Adrenal gland (tissue), 9 donors: ENCODE measurements at regions not wholly inside any gene's neighbourhood (a gene's known extent, or its start where the extent isn't known, plus 50 kb on each side); places are given as distances from the start of the nearest gene placed in this dataset.

Experiments
- DNase-seq, 7 donors: peaks; one replicate each; pipeline ENCODE4 v3.0.0-alpha.2; 2019 to 2020
- H3K27ac ChIP-seq, 5 donors: fragments of 200-600 bp; sonication (generic) in 4 of 5; 1 replicate in 3 of 5; 2 replicates in 2 of 5; pipeline versions ENCODE4 v1.5.1 to v1.8.0; 2016 to 2020; ENCODE audit warnings: mild to moderate bottlenecking in 1 of 5
- H3K27me3 ChIP-seq: fragments of 200-600 bp; 2 replicates; pipeline ENCODE4 v1.8.0; 2021
- H3K36me3 ChIP-seq, 2 donors: fragments of 200-600 bp; replicated peaks in 1 of 2; 1 replicate in 1 of 2; 2 replicates in 1 of 2; pipeline versions ENCODE4 v1.5.1 to v1.8.0; 2018 to 2022
- H3K4me1 ChIP-seq, 2 donors: fragments of 200-600 bp; replicated peaks in 1 of 2; 1 replicate in 1 of 2; 2 replicates in 1 of 2; pipeline versions ENCODE4 v1.5.1 to v1.8.0; 2018 to 2021
- H3K4me3 ChIP-seq, 4 donors: fragments of 200-600 bp; sonication (generic) in 3 of 4; one replicate each; pipeline ENCODE4 v1.5.1; 2016 to 2018
- H3K9me3 ChIP-seq, 3 donors: fragments of 200-600 bp; sonication (generic) in 1 of 3; replicated peaks in 1 of 3; 1 replicate in 2 of 3; 2 replicates in 1 of 3; pipeline versions ENCODE4 v1.5.1 to v1.8.0; 2016 to 2021
- POLR2A ChIP-seq, 2 donors: fragments of 450-650 bp; IDR thresholded peaks; one replicate each; pipeline ENCODE4 v1.6.1; 2017; ENCODE audit warnings: antibody characterized with exemption in 2 of 2, mild to moderate bottlenecking in 2 of 2, moderate library complexity in 1 of 2
- WGBS, 4 donors: extraction: QIAGEN DNeasy Blood & Tissue Kit in 2 of 4; methylation state at CpG; one replicate each; pipeline versions ENCODE4 v1.1.5 to v1.1.7; 2013 to 2017; 5-methylcytosine and 5-hydroxymethylcytosine counted together
- intact Hi-C, 2 donors: fragments of 100-400 bp; cut with DNase I; formaldehyde crosslinking; loops; one replicate each; pipeline versions ENCODE4 v1.14.1 to v1.15.0; 2022 to 2023
- TF ChIP-seq, protein P1 (sequence below), 6 experiments: fragments of 450-650 bp in 4 of 6; fragments of 200-600 bp in 2 of 6; sonication (generic) in 1 of 6; IDR thresholded peaks; 1 replicate in 5 of 6; 2 replicates in 1 of 6; pipeline versions ENCODE4 v1.5.1 to v1.8.0; 2016 to 2021; ENCODE audit warnings: antibody characterized with exemption in 6 of 6, mild to moderate bottlenecking in 2 of 6, moderate library complexity in 1 of 6
- donor health status: healthy with polysubstance abuse.
- donor health status: Bipolar disorder and iron deficiency.
- donor health status: DM: yes; HTN: yes; CAD: no.
- donor health status: DM: no; HTN: no; CAD: no.
- donor health status: DM: no; HTN: no; CAD: no.

DNA sequence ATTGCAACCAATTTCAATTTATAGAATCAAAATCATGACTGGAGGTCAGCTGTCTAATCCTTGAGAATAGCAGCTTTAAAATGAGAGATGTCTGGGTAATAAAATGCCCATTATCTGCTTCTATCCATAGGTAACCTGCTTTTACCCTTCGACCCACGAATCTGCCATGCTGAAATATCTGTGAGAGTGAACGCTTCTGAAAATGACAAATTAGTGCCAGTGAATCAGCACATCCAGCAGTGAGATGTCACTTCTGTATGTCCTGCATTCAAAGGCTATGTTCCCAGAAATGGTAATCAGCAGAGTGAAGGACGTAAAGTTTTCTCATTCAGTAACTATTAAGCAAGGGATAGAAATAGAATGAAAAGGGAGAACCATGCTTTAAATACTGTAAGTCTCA lies 532.4 kb upstream of the ITGA1 start:
- Histone ChIP-seq H3K27ac (no peak overlapping the region), H3K9me3 (no peaks in the 10 kb centered on the region), H3K36me3 (no peaks in the 10 kb centered on the region), H3K4me1 (no peaks in the 10 kb centered on the region), H3K27me3 (no peaks in the 10 kb centered on the region), H3K4me3 (no peak overlapping the region)
- intact Hi-C loops = no loop called here
- WGBS, 4 donors = 63 to 68% (median 66%) methylated on average over 4 of the region's 4 CpGs
- DNase-seq = no peak
- TF ChIP-seq POLR2A (IDR thresholded peaks at IDR 0.05) = no peak
- TF ChIP-seq, protein P1, sequence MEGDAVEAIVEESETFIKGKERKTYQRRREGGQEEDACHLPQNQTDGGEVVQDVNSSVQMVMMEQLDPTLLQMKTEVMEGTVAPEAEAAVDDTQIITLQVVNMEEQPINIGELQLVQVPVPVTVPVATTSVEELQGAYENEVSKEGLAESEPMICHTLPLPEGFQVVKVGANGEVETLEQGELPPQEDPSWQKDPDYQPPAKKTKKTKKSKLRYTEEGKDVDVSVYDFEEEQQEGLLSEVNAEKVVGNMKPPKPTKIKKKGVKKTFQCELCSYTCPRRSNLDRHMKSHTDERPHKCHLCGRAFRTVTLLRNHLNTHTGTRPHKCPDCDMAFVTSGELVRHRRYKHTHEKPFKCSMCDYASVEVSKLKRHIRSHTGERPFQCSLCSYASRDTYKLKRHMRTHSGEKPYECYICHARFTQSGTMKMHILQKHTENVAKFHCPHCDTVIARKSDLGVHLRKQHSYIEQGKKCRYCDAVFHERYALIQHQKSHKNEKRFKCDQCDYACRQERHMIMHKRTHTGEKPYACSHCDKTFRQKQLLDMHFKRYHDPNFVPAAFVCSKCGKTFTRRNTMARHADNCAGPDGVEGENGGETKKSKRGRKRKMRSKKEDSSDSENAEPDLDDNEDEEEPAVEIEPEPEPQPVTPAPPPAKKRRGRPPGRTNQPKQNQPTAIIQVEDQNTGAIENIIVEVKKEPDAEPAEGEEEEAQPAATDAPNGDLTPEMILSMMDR (IDR thresholded peaks at IDR 0.05) = no peak

DNA sequence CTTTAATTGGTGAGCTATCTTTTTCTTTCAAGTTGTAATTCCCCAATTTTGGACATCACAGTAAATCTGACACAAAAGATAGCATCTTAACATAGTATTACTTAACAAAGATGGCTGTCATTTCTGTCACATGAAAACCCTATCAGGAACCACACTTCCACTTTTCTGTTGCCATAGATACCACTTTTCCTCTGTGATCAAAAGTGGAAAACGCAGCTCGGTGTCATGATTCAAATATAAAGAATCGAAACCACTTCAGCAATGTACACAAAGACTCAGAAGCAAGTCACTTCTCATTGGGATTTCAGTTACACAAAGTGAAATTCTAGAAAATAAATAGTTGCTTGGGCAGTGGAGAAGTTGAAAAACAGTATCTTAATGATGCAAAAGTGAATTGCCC lies 524.9 kb upstream of the ITGA1 start:
- WGBS, 4 donors = 74 to 85% (median 81%) methylated on average over 3 of the region's 3 CpGs
- TF ChIP-seq, protein P1 (IDR thresholded peaks at IDR 0.05) = no peak
- TF ChIP-seq POLR2A (IDR thresholded peaks at IDR 0.05) = no peak
- Histone ChIP-seq H3K27ac (no peak overlapping the region), H3K4me3 (no peak overlapping the region), H3K4me1 (no peaks in the 10 kb centered on the region), H3K27me3 (no peaks in the 10 kb centered on the region), H3K36me3 (no peaks in the 10 kb centered on the region), H3K9me3 (no peaks in the 10 kb centered on the region)
- intact Hi-C loops = no loop called here
- DNase-seq = no peak

DNA sequence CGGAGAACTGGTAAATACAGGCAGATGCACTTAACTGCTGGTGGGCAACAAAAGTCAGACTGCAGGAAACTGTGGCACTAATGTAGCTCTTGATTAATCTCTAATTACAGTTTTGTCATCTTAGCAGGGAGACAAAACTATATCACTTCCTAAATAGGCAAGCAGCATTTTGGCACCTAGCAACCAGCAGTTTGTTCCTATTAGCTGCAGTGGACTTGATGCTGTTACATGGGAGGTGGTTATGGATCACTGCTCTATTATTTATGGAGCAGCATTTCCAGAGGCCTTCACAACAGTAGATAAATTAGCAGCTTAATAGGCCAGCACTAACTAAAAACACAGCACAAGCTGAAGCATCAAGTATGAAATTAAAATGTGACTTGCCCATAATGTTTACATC lies 518.3 kb upstream of the ITGA1 start:
- Histone ChIP-seq H3K27ac (no peak overlapping the region), H3K9me3 (no peaks in the 10 kb centered on the region), H3K27me3 (no peaks in the 10 kb centered on the region), H3K4me1 (no peaks in the 10 kb centered on the region), H3K4me3 (peak overlapping the region in 1 of 4 donors; percentile 4), H3K36me3 (no peaks in the 10 kb centered on the region)
- TF ChIP-seq POLR2A (IDR thresholded peaks at IDR 0.05) = no peak
- TF ChIP-seq, protein P1 (IDR thresholded peaks at IDR 0.05) = no peak
- 59 to 88% (median 79%) methylated on average over 1 of the region's 1 CpG for WGBS, 4 donors
- intact Hi-C loops = no loop called here
- DNase-seq = no peak

DNA sequence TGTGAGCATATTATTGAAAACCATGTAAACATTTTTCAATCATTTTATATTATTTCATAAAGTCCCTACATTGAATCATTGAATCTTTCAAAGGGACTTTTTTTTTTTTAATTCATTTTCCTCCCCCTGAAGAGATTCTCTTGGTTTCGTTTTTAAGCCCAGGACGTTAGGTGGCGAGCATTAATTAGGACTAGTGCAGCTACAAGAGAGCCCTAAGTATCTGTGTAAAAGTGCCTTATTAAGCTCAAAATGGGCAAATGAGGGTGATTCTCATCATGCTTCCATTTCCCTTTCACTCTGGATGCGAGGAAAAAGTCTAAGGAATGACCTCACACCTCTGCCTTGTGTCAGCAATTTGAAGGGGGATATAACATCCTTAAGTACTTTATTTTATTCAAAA lies 517.9 kb upstream of the ITGA1 start:
- H3K4me1 ChIP-seq = no peaks in the 10 kb centered on the region
- no peaks in the 10 kb centered on the region for H3K9me3 ChIP-seq
- no peak for DNase-seq
- TF ChIP-seq POLR2A (IDR thresholded peaks at IDR 0.05) = no peak
- TF ChIP-seq, protein P1 (IDR thresholded peaks at IDR 0.05) = no peak
- no peaks in the 10 kb centered on the region for H3K36me3 ChIP-seq
- WGBS, 4 donors = 50 to 61% (median 58%) methylated on average over 4 of the region's 4 CpGs
- intact Hi-C loops = no loop called here
- no peak overlapping the region for H3K27ac ChIP-seq
- no peak overlapping the region for H3K4me3 ChIP-seq
- no peaks in the 10 kb centered on the region for H3K27me3 ChIP-seq
